Suprapubic skin (tissue), 4 donors: ENCODE measurements at regions not wholly inside any gene's neighbourhood (a gene's known extent, or its start where the extent isn't known, plus 50 kb on each side); places are given as distances from the start of the nearest gene placed in this dataset.

Source experiments
- CTCF ChIP-seq, 2 donors: fragments of 200-600 bp in 1 of 2; fragments of 450-650 bp in 1 of 2; sonication (generic) in 1 of 2; IDR thresholded peaks; one replicate each; pipeline ENCODE4 v1.5.1; 2016 to 2019; ENCODE audit warnings: antibody characterized with exemption in 2 of 2, mild to moderate bottlenecking in 1 of 2, moderate library complexity in 1 of 2
- EP300 ChIP-seq: sonication (generic); formaldehyde crosslinking; IDR thresholded peaks from one replicate; pipeline ENCODE4 v1.6.1; 2017; ENCODE audit warnings: antibody characterized with exemption
- POLR2A ChIP-seq, 2 donors: fragments of 450-650 bp; IDR thresholded peaks; one replicate each; pipeline ENCODE4 v1.6.1; 2017; ENCODE audit warnings: antibody characterized with exemption in 2 of 2, mild to moderate bottlenecking in 2 of 2, moderate library complexity in 2 of 2
- POLR2AphosphoS5 ChIP-seq, 3 donors: sonication (generic); formaldehyde crosslinking; IDR thresholded peaks; one replicate each; pipeline ENCODE4 v1.6.1; 2017; ENCODE audit warnings: antibody characterized with exemption in 3 of 3

GRCh38 chr9:630817-631216 is 210.7 kb upstream of the DMRT1 start:
- TF ChIP-seq CTCF (IDR thresholded peaks at IDR 0.05) (no peak), EP300 (no peak), POLR2AphosphoS5 (IDR thresholded peaks at IDR 0.05) (no peak), POLR2A (IDR thresholded peaks at IDR 0.05) (no peak)
